ENCODE measurements at regions not wholly inside any gene's neighbourhood (a gene's known extent, or its start where the extent isn't known, plus 50 kb on each side); places are given as distances from the start of the nearest gene placed in this dataset.

DNA sequence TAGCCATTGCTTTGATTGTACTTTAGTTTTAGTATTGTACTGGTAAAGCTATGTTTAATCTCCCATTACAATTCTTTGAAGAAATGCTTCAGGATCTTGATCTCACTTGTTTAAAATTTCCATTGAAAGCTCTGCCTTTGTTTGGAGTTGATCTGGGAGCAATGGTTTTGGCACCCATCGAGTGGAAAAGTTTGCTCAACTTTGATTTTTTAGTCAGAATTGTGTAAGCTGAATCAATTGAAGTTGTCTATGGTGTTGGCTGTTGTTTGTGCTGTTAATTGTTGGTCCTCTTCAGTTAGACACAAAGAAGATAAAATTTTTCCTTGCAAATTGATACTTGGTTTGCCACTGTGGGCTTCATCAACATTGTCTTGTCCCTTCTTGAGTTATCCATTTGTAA lies 99.8 kb upstream of the ADAD1 start:
- Histone ChIP-seq H3K27ac (no peak overlapping the region), H3K4me1 (no peaks in the 10 kb centered on the region), H3K36me3 (peaks cover 29 to 76% (median 53%) of the 10 kb centered on the region in 3 donors), H3K4me3 (no peak overlapping the region), H3K27me3 (no peaks in the 10 kb centered on the region), H3K9me3 (no peaks in the 10 kb centered on the region)
- intact Hi-C loops (cut with DNase I; ENCODE audit: low total_unique reads): no loop called here
- DNase-seq: no peak
- TF ChIP-seq, protein P1, sequence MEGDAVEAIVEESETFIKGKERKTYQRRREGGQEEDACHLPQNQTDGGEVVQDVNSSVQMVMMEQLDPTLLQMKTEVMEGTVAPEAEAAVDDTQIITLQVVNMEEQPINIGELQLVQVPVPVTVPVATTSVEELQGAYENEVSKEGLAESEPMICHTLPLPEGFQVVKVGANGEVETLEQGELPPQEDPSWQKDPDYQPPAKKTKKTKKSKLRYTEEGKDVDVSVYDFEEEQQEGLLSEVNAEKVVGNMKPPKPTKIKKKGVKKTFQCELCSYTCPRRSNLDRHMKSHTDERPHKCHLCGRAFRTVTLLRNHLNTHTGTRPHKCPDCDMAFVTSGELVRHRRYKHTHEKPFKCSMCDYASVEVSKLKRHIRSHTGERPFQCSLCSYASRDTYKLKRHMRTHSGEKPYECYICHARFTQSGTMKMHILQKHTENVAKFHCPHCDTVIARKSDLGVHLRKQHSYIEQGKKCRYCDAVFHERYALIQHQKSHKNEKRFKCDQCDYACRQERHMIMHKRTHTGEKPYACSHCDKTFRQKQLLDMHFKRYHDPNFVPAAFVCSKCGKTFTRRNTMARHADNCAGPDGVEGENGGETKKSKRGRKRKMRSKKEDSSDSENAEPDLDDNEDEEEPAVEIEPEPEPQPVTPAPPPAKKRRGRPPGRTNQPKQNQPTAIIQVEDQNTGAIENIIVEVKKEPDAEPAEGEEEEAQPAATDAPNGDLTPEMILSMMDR (IDR thresholded peaks at IDR 0.05): no peak

DNA sequence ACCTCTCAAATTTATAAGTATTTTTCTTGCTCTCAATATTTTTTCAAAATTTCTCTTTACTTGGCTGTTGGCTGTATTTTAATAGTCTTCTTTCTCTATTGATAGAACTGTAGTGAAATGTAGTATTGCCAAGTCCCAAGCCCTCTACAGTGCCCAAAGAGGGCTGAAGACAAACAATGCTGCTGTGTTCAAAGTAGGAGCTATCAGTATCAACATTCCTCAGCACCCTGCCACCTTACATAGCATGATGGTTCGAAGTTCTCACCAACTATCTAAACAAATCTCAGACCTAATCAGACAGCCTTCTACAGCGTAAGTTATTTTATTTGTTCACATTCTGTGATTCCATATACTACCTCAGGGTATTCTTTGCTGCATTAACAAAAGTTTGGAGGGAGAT lies 99.1 kb upstream of the ADAD1 start:
- Histone ChIP-seq H3K4me1 (no peaks in the 10 kb centered on the region), H3K36me3 (peaks cover 29 to 74% (median 50%) of the 10 kb centered on the region in 3 donors), H3K27me3 (no peaks in the 10 kb centered on the region), H3K4me3 (no peak overlapping the region), H3K27ac (no peak overlapping the region), H3K9me3 (no peaks in the 10 kb centered on the region)
- DNase-seq: no peak
- TF ChIP-seq, protein P1 (IDR thresholded peaks at IDR 0.05): no peak
- intact Hi-C loops (cut with DNase I; ENCODE audit: low total_unique reads): no loop called here

DNA sequence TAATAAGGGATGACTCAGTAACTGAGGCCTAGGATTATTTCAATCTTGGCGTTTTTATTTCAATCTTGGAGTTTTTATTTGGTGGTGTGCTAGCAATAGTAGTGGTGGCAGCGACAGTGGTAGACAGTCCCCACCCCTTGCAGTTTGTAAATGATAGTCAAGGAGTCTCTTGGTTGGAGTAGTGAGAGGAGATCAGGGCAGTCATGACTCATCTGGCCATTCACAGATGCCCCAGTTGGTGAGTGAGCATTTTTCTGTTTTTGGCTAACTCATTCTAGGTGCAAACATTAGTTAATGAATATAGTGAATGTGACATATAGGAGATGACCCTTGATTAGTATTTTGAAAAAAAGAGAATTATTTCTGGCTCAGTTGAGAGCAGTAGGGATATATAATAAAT lies 93.5 kb upstream of the ADAD1 start:
- intact Hi-C loops (cut with DNase I; ENCODE audit: low total_unique reads): no loop called here

DNA sequence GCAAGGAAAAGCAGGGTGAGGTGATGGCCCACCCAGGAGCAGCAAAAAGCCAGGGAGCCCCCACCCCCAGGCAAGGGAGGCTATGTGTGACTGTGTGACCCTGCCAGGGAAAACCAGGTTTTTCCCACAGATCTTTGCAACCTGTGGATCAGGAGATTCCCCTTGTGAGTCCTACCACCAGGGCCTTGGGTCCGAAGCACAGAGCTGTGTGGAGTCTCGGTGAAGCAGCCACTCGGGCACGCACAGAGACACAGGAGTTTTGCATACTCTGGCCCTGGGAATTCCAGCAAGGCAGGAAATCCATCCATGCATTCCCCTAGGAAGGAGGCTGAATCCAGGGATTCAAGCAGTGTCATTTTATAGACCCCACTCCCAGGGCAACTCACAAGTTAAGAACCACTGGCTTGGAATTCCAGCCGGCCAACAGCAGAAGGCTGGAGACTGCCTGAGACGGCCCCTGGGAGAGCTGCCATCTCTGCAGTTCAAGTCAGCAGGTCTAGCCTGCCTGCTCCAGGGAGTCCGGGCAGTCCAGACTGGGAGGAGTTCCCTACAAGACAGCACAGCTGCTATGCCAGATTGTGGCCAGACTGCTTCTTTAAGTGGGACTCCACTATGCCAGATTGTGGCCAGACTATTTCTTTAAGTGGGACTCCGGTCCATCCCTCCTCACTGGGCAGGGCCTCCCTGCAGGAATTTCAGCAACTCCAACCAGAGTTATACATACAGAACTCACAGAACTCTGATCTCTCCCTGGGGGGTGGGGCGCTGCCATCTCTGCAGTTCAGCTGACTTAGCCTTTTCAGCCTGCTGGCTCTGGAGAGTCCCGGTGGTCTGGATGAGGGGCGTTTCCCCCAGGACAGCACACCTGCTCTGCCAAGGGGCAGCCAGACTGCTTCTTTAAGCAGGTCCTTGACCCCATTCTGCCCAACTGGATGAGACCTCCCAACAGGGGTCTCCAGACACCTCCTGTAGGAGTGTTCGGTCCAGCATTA lies 85.1 kb upstream of the ADAD1 start:
- H3K4me1 ChIP-seq: no peaks in the 10 kb centered on the region
- no peak overlapping the region for H3K4me3 ChIP-seq
- DNase-seq: no peak
- TF ChIP-seq, protein P1 (IDR thresholded peaks at IDR 0.05): no peak
- peaks cover 57 to 58% (median 58%) of the 10 kb centered on the region in 3 donors for H3K36me3 ChIP-seq
- no peaks in the 10 kb centered on the region for H3K9me3 ChIP-seq
- H3K27me3 ChIP-seq: no peaks in the 10 kb centered on the region
- intact Hi-C loops (cut with DNase I; ENCODE audit: low total_unique reads): no loop called here
- no peak overlapping the region for H3K27ac ChIP-seq

More for the DNA sequence above, 93.5 kb upstream of the ADAD1 start:
- Histone ChIP-seq H3K36me3 (peaks cover 50 to 79% (median 71%) of the 10 kb centered on the region in 3 donors), H3K27me3 (no peaks in the 10 kb centered on the region), H3K9me3 (no peaks in the 10 kb centered on the region), H3K4me3 (no peak overlapping the region), H3K27ac (no peak overlapping the region), H3K4me1 (no peaks in the 10 kb centered on the region)
- DNase-seq: no peak
- TF ChIP-seq, protein P1 (IDR thresholded peaks at IDR 0.05): no peak

DNA sequence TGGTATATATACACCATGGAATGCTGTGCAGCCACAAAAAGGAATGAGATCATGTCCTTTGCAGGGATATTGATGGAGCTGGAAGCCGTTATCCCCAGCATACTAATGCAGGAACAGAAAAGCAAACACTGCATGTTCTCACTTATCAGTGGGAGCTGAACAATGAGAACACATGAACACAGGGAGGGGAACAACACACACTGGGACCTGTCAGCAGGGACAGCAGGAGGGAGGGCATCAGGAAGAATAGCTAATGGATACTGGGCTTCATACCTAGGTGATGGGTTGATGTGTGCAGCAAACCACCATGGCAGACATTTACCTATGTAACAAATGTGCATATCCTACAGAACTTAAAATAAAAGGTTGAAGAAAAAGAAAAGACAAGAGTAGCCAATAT lies 81.1 kb upstream of the ADAD1 start:
- TF ChIP-seq, protein P1 (IDR thresholded peaks at IDR 0.05): no peak
- Histone ChIP-seq H3K27me3 (no peaks in the 10 kb centered on the region), H3K4me3 (no peak overlapping the region), H3K27ac (no peak overlapping the region), H3K36me3 (peaks cover 28 to 41% (median 30%) of the 10 kb centered on the region in 3 donors), H3K4me1 (no peaks in the 10 kb centered on the region), H3K9me3 (no peaks in the 10 kb centered on the region)
- intact Hi-C loops (cut with DNase I; ENCODE audit: low total_unique reads): no loop called here
- no peak for DNase-seq

Measured in tibial artery (tissue), 4 donors.